Gastrocnemius medialis (tissue), 4 donors: ENCODE measurements at regions not wholly inside any gene's neighbourhood (a gene's known extent, or its start where the extent isn't known, plus 50 kb on each side); places are given as distances from the start of the nearest gene placed in this dataset.
A peak's percentile ranks its signal among the peaks of the same experiment; 100 is the strongest.

Experiments
- ATAC-seq, 2 donors: fragments of 150-250 bp; one replicate each; pipeline ENCODE4 v1.9.1; 2016
- DNase-seq, 2 donors: peaks; one replicate each; pipeline ENCODE4 v3.0.0-alpha.2; 2019
- H3K27ac ChIP-seq, 4 donors: fragments of 200-600 bp; sonication (generic); 1 replicate in 1 of 4; 2 replicates in 3 of 4; pipeline ENCODE4 v1.5.1; 2016 to 2018; ENCODE audit warnings: mild to moderate bottlenecking in 2 of 4, moderate library complexity in 1 of 4
- H3K27me3 ChIP-seq, 3 donors: fragments of 200-600 bp; sonication (generic) in 2 of 3; 1 replicate in 1 of 3; 2 replicates in 2 of 3; pipeline versions ENCODE4 v1.5.1 to v1.6.0; 2016 to 2019; ENCODE audit warnings: mild to moderate bottlenecking in 1 of 3, moderate library complexity in 1 of 3
- H3K36me3 ChIP-seq, 2 donors: fragments of 200-600 bp; sonication (generic) in 1 of 2; one replicate each; pipeline ENCODE4 v1.5.1; 2017 to 2018
- H3K4me1 ChIP-seq, 2 donors: fragments of 200-600 bp; sonication (generic) in 1 of 2; one replicate each; pipeline ENCODE4 v1.5.1; 2016 to 2017; ENCODE audit warnings: mild to moderate bottlenecking in 2 of 2
- H3K4me3 ChIP-seq, 4 donors: fragments of 200-600 bp; sonication (generic) in 3 of 4; 1 replicate in 1 of 4; 2 replicates in 3 of 4; pipeline ENCODE4 v1.5.1; 2016 to 2019; ENCODE audit warnings: mild to moderate bottlenecking in 2 of 4
- H3K9me3 ChIP-seq, 3 donors: fragments of 200-600 bp; sonication (generic) in 2 of 3; 1 replicate in 1 of 3; 2 replicates in 2 of 3; pipeline ENCODE4 v1.5.1; 2016 to 2019
- POLR2A ChIP-seq, 2 donors: fragments of 450-650 bp; IDR thresholded peaks; one replicate each; pipeline ENCODE4 v1.6.1; 2017; ENCODE audit warnings: antibody characterized with exemption in 2 of 2, mild to moderate bottlenecking in 2 of 2, moderate library complexity in 2 of 2
- in situ Hi-C, 4 donors: fragments of 200-750 bp; cut with MboI; loops; one replicate each; pipeline versions ENCODE4 v1.15.0 to v1.8.0; 2017; ENCODE audit warnings: low sequenced_read_pairs in 4 of 4
- intact Hi-C: fragments of 100-400 bp; cut with DNase I; formaldehyde crosslinking; loops from one replicate; pipeline ENCODE4 v1.15.1; 2023; ENCODE audit warnings: low total_unique reads
- TF ChIP-seq, protein P1 (sequence below), 5 experiments: fragments of 450-650 bp in 3 of 5; fragments of 200-600 bp in 2 of 5; sonication (generic) in 2 of 5; IDR thresholded peaks in 4 of 5; conservative IDR thresholded peaks in 1 of 5; 1 replicate in 4 of 5; 2 replicates in 1 of 5; pipeline ENCODE4 v1.5.1; 2016 to 2019; ENCODE audit warnings: antibody characterized with exemption in 5 of 5, mild to moderate bottlenecking in 3 of 5, moderate library complexity in 3 of 5

GRCh38 chr18:34352385-34353163 is 127.9 kb upstream of the NOL4 start:
- intact Hi-C loops (no loop called here), in situ Hi-C loops (loop anchor here in 2 of 4 donors (25.0 kb wide), 2 partner anchors 90 to 435 kb away; no protein-coding TSS in a partner anchor)
- Histone ChIP-seq H3K36me3 (no peaks in the 10 kb centered on the region), H3K27ac (no peak overlapping the region), H3K4me1 (no peaks in the 10 kb centered on the region), H3K9me3 (no peaks in the 10 kb centered on the region), H3K4me3 (no peak overlapping the region), H3K27me3 (no peaks in the 10 kb centered on the region)
- no peak for ATAC-seq
- no peak for TF ChIP-seq POLR2A (IDR thresholded peaks at IDR 0.05)
- TF ChIP-seq, protein P1, sequence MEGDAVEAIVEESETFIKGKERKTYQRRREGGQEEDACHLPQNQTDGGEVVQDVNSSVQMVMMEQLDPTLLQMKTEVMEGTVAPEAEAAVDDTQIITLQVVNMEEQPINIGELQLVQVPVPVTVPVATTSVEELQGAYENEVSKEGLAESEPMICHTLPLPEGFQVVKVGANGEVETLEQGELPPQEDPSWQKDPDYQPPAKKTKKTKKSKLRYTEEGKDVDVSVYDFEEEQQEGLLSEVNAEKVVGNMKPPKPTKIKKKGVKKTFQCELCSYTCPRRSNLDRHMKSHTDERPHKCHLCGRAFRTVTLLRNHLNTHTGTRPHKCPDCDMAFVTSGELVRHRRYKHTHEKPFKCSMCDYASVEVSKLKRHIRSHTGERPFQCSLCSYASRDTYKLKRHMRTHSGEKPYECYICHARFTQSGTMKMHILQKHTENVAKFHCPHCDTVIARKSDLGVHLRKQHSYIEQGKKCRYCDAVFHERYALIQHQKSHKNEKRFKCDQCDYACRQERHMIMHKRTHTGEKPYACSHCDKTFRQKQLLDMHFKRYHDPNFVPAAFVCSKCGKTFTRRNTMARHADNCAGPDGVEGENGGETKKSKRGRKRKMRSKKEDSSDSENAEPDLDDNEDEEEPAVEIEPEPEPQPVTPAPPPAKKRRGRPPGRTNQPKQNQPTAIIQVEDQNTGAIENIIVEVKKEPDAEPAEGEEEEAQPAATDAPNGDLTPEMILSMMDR (IDR thresholded peaks at IDR 0.05 in 4 of 5, conservative IDR thresholded peaks at IDR 0.05 in 1 of 5), result peak in 2 of 5 experiments; percentile 16 to 46
- DNase-seq, result no peak

GRCh38 chr18:34354351-34354750 is 129.6 kb upstream of the NOL4 start:
- no peak overlapping the region for H3K4me3 ChIP-seq
- TF ChIP-seq, protein P1 (IDR thresholded peaks at IDR 0.05 in 4 of 5, conservative IDR thresholded peaks at IDR 0.05 in 1 of 5), result no peak
- no peak for TF ChIP-seq POLR2A (IDR thresholded peaks at IDR 0.05)
- H3K36me3 ChIP-seq, result no peaks in the 10 kb centered on the region
- no peaks in the 10 kb centered on the region for H3K4me1 ChIP-seq
- intact Hi-C loops, result no loop called here
- no peak overlapping the region for H3K27ac ChIP-seq
- H3K27me3 ChIP-seq, result no peaks in the 10 kb centered on the region
- in situ Hi-C loops, result loop anchor here in 2 of 4 donors (25.0 kb wide), 2 partner anchors 92 to 433 kb away; no protein-coding TSS in a partner anchor
- no peaks in the 10 kb centered on the region for H3K9me3 ChIP-seq
- DNase-seq (no peak), ATAC-seq (no peak)

DNA sequence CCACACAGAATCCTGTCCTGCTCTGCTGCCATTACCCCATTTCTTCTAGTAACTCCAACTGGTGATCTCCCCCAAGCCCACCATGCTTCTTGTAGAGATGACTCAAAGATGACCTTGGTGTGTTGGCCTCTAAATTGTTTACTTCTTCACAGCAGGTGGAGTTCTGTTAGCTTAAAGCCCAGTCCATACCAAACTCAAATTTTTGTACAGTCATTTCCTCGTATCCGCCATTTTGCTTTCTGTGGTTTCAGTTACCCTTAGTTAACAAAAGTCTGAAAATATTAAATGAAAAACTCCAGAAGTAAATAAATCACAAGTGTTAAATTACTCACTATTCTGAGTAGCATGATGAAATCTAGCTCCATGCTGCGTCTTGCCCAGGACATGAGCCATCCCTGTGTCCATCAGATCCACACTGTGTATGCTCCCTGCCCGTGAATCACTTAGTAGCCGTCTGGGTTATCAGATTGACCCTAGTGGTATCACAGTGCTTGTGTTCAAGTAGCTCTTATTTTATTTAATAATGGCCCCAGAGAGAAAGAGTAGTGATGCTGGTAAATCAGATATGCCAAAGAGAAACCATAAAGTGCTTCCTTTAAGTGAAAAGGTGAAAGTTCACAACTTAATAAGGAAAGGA is 133.3 kb upstream of the NOL4 start:
- in situ Hi-C loops, result loop anchor here in 2 of 4 donors (25.0 kb wide), 2 partner anchors 96 to 429 kb away; no protein-coding TSS in a partner anchor
- Histone ChIP-seq H3K4me1 (no peaks in the 10 kb centered on the region), H3K4me3 (no peak overlapping the region), H3K27ac (no peak overlapping the region), H3K36me3 (no peaks in the 10 kb centered on the region), H3K9me3 (no peaks in the 10 kb centered on the region), H3K27me3 (no peaks in the 10 kb centered on the region)
- intact Hi-C loops, result no loop called here
- TF ChIP-seq POLR2A (IDR thresholded peaks at IDR 0.05), result no peak
- TF ChIP-seq, protein P1 (IDR thresholded peaks at IDR 0.05 in 4 of 5, conservative IDR thresholded peaks at IDR 0.05 in 1 of 5), result no peak
- DNase-seq (no peak), ATAC-seq (no peak)

GRCh38 chr18:34358923-34359322 is 134.2 kb upstream of the NOL4 start:
- Histone ChIP-seq H3K27ac (no peak overlapping the region), H3K4me3 (no peak overlapping the region), H3K36me3 (no peaks in the 10 kb centered on the region), H3K4me1 (no peaks in the 10 kb centered on the region), H3K27me3 (no peaks in the 10 kb centered on the region), H3K9me3 (no peaks in the 10 kb centered on the region)
- ATAC-seq, result no peak
- in situ Hi-C loops, result loop anchor here in 2 of 4 donors (25.0 kb wide), 2 partner anchors 97 to 428 kb away; no protein-coding TSS in a partner anchor
- no peak for TF ChIP-seq POLR2A (IDR thresholded peaks at IDR 0.05)
- DNase-seq, result no peak
- intact Hi-C loops, result no loop called here

- intact Hi-C loops (no loop called here), in situ Hi-C loops (loop anchor here in 2 of 4 donors (25.0 kb wide), 2 partner anchors 102 to 423 kb away; no protein-coding TSS in a partner anchor)
- DNase-seq, result no peak
- Histone ChIP-seq H3K4me1 (no peaks in the 10 kb centered on the region), H3K4me3 (no peak overlapping the region), H3K36me3 (no peaks in the 10 kb centered on the region), H3K27me3 (no peaks in the 10 kb centered on the region), H3K27ac (no peak overlapping the region), H3K9me3 (no peaks in the 10 kb centered on the region)
- TF ChIP-seq, protein P1 (IDR thresholded peaks at IDR 0.05 in 4 of 5, conservative IDR thresholded peaks at IDR 0.05 in 1 of 5), result no peak
- no peak for TF ChIP-seq POLR2A (IDR thresholded peaks at IDR 0.05)
- ATAC-seq, result no peak
These were observed 140.0 kb upstream of the NOL4 start for GRCh38 chr18:34364699-34365098.
